IPS-NIHi7 (cell line): ENCODE measurements at regions not wholly inside any gene's neighbourhood (a gene's known extent, or its start where the extent isn't known, plus 50 kb on each side); places are given as distances from the start of the nearest gene placed in this dataset.
"Not testable (repeated sequence)": the region's sequence is repeated elsewhere in the genome, so short reads cannot be mapped to it uniquely, and the experiment has no call there.

Experiments
- DNase-seq: peaks from one replicate; pipeline ENCODE4 v3.0.0; 2012; ENCODE audit warnings: mixed read lengths; ENCODE audit errors: extremely low spot score

GRCh38 chr15:20089541-20089940 is 452.1 kb downstream of the GOLGA6L6 start:
- DNase-seq, result not testable (repeated sequence)

- DNase-seq, result not testable (repeated sequence)
Observed at GRCh38 chr15:20084026-20084425, 457.6 kb downstream of the GOLGA6L6 start.

GRCh38 chr15:20074082-20074481 is 467.5 kb downstream of the GOLGA6L6 start:
- not testable (repeated sequence) for DNase-seq

- not testable (repeated sequence) for DNase-seq
Observed at GRCh38 chr15:20069043-20069442, 472.6 kb downstream of the GOLGA6L6 start.

- DNase-seq, result not testable (repeated sequence)
Observed at GRCh38 chr15:20066173-20066572, 475.4 kb downstream of the GOLGA6L6 start.

GRCh38 chr15:20065508-20065907 is 476.1 kb downstream of the GOLGA6L6 start:
- not testable (repeated sequence) for DNase-seq

GRCh38 chr15:20063167-20063566 is 478.4 kb downstream of the GOLGA6L6 start:
- not testable (repeated sequence) for DNase-seq

GRCh38 chr15:20060838-20061237 is 480.8 kb downstream of the GOLGA6L6 start:
- DNase-seq, result not testable (repeated sequence)

GRCh38 chr15:20056871-20057270 is 484.7 kb downstream of the GOLGA6L6 start:
- not testable (repeated sequence) for DNase-seq

- DNase-seq, result not testable (repeated sequence)
Observed at GRCh38 chr15:20055921-20056320, 485.7 kb downstream of the GOLGA6L6 start.

- DNase-seq, result not testable (repeated sequence)
Observed at GRCh38 chr15:20048189-20048588, 493.4 kb downstream of the GOLGA6L6 start.

GRCh38 chr15:20045165-20045564 is 496.4 kb downstream of the GOLGA6L6 start:
- not testable (repeated sequence) for DNase-seq

GRCh38 chr15:20040691-20041090 is 500.9 kb downstream of the GOLGA6L6 start:
- DNase-seq, result not testable (repeated sequence)

GRCh38 chr15:20025040-20025439 is 516.6 kb downstream of the GOLGA6L6 start:
- DNase-seq, result not testable (repeated sequence)

GRCh38 chr15:20022349-20022748 is 519.3 kb downstream of the GOLGA6L6 start:
- DNase-seq, result not testable (repeated sequence)

GRCh38 chr15:20021351-20021750 is 520.2 kb downstream of the GOLGA6L6 start:
- not testable (repeated sequence) for DNase-seq

- DNase-seq, result not testable (repeated sequence)
Observed at GRCh38 chr15:20020588-20020987, 521.0 kb downstream of the GOLGA6L6 start.

- DNase-seq, result not testable (repeated sequence)
Observed at GRCh38 chr15:20019758-20020157, 521.8 kb downstream of the GOLGA6L6 start.

GRCh38 chr15:20017581-20017980 is 524.0 kb downstream of the GOLGA6L6 start:
- not testable (repeated sequence) for DNase-seq

- DNase-seq, result not testable (repeated sequence)
Observed at GRCh38 chr15:20016941-20017340, 524.7 kb downstream of the GOLGA6L6 start.

- DNase-seq, result not testable (repeated sequence)
Observed at GRCh38 chr15:20012837-20013236, 528.8 kb downstream of the GOLGA6L6 start.

GRCh38 chr15:20010759-20011158 is 530.8 kb downstream of the GOLGA6L6 start:
- DNase-seq, result not testable (repeated sequence)

GRCh38 chr15:20009619-20010018 is 532.0 kb downstream of the GOLGA6L6 start:
- DNase-seq, result not testable (repeated sequence)

GRCh38 chr15:20007338-20007737 is 534.3 kb downstream of the GOLGA6L6 start:
- not testable (repeated sequence) for DNase-seq
